AG10803 (cell line): ENCODE measurements at regions not wholly inside any gene's neighbourhood (a gene's known extent, or its start where the extent isn't known, plus 50 kb on each side); places are given as distances from the start of the nearest gene placed in this dataset.

Experiments used
- DNase-seq: peaks from one replicate; pipeline ENCODE4 v3.0.0; 2010; ENCODE audit warnings: low read depth
- H3K4me3 ChIP-seq: 2 replicates; pipeline ENCODE4 v1.5.1; 2011; ENCODE audit warnings: mild to moderate bottlenecking, low read length, control low read depth
- TF ChIP-seq, protein P1 (sequence below): conservative IDR thresholded peaks from 2 replicates; pipeline ENCODE4 v1.5.1; 2011; ENCODE audit warnings: mild to moderate bottlenecking, low read length, control low read depth, inconsistent platforms

GRCh38 chr17:33506889-33507650 lies 214.0 kb upstream of the ASIC2 start:
- no peak overlapping the region for H3K4me3 ChIP-seq
- TF ChIP-seq, protein P1, sequence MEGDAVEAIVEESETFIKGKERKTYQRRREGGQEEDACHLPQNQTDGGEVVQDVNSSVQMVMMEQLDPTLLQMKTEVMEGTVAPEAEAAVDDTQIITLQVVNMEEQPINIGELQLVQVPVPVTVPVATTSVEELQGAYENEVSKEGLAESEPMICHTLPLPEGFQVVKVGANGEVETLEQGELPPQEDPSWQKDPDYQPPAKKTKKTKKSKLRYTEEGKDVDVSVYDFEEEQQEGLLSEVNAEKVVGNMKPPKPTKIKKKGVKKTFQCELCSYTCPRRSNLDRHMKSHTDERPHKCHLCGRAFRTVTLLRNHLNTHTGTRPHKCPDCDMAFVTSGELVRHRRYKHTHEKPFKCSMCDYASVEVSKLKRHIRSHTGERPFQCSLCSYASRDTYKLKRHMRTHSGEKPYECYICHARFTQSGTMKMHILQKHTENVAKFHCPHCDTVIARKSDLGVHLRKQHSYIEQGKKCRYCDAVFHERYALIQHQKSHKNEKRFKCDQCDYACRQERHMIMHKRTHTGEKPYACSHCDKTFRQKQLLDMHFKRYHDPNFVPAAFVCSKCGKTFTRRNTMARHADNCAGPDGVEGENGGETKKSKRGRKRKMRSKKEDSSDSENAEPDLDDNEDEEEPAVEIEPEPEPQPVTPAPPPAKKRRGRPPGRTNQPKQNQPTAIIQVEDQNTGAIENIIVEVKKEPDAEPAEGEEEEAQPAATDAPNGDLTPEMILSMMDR: no peak
- DNase-seq: no peak

GRCh38 chr17:33508215-33508614 lies 215.1 kb upstream of the ASIC2 start:
- no peak overlapping the region for H3K4me3 ChIP-seq
- TF ChIP-seq, protein P1: no peak
- no peak for DNase-seq

- TF ChIP-seq, protein P1: no peak
- DNase-seq: no peak
- no peak overlapping the region for H3K4me3 ChIP-seq
Measured at GRCh38 chr17:33509331-33509730, 216.2 kb upstream of the ASIC2 start.

DNA sequence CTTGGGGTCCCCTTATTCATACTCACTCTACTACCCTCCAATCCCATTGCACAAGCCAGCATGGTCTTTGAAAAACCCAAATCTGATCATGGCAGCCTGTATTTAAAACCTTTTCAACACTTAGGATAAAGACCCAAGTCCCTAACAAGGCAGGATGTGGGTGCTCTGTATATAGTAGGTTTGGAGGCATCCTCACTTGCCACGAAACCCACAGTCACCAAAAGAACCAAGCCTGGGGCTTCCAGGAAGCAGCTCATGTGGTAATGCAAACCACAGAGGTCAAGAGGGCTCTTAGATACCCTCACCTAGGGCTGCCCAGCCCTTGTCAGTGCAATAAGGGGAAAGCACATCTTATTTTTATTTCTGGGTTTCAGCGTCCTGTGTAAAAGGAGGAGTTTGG lies 218.6 kb upstream of the ASIC2 start:
- no peak for DNase-seq
- no peak overlapping the region for H3K4me3 ChIP-seq
- TF ChIP-seq, protein P1: no peak

GRCh38 chr17:33512113-33512512 lies 219.0 kb upstream of the ASIC2 start:
- no peak overlapping the region for H3K4me3 ChIP-seq
- DNase-seq: no peak
- TF ChIP-seq, protein P1: no peak

GRCh38 chr17:33513769-33514168 lies 220.7 kb upstream of the ASIC2 start:
- no peak overlapping the region for H3K4me3 ChIP-seq
- no peak for DNase-seq
- TF ChIP-seq, protein P1: no peak

DNA sequence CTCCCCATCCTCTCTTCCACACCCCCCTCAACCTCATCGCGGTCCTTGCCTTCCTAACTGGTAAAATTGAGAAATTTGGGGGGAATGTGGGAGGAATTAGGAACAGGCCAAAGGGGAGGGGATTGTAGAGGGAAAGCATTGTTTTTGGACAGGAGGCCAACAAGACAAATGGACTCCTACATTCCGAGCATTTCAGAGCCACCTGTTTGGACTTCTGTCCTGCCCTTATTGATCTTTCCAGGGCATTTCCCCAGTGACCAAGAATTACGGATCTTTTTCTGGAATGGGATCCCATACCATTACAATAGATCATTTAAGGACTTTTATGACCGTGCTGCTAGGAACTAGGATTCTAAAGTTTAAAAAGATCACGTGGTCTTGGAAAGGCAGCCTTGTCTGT lies 221.3 kb upstream of the ASIC2 start:
- TF ChIP-seq, protein P1: no peak
- no peak for DNase-seq
- no peak overlapping the region for H3K4me3 ChIP-seq
